Upper lobe of left lung (tissue), 6 donors: ENCODE measurements at regions not wholly inside any gene's neighbourhood (a gene's known extent, or its start where the extent isn't known, plus 50 kb on each side); places are given as distances from the start of the nearest gene placed in this dataset.

Source experiments
- ATAC-seq, 2 donors: fragments of 200-7000 bp; cut with Tn5 transposase; one replicate each; pipeline ENCODE4 v1.9.1; 2022; ENCODE audit warnings: mild to moderate bottlenecking in 2 of 2, moderate library complexity in 2 of 2; ENCODE audit not compliant: low FRiP score in 2 of 2
- DNase-seq, 2 donors: peaks; one replicate each; pipeline ENCODE4 v3.0.0-alpha.2; 2019 to 2020
- H3K27ac ChIP-seq, 4 donors: fragments of 200-600 bp; sonication (generic); one replicate each; pipeline ENCODE4 v1.5.1; 2016 to 2019
- H3K27me3 ChIP-seq, 4 donors: fragments of 200-600 bp; sonication (generic); one replicate each; pipeline ENCODE4 v1.5.1; 2017 to 2019
- H3K36me3 ChIP-seq, 4 donors: fragments of 200-600 bp; sonication (generic); one replicate each; pipeline ENCODE4 v1.5.1; 2016 to 2019
- H3K4me1 ChIP-seq, 4 donors: fragments of 200-600 bp; sonication (generic); one replicate each; pipeline ENCODE4 v1.5.1; 2018 to 2019
- H3K4me3 ChIP-seq, 4 donors: fragments of 200-600 bp; sonication (generic); one replicate each; pipeline ENCODE4 v1.5.1; 2017 to 2019; ENCODE audit warnings: mild to moderate bottlenecking in 2 of 4, moderate library complexity in 1 of 4
- H3K9me3 ChIP-seq, 4 donors: fragments of 200-600 bp; sonication (generic); one replicate each; pipeline ENCODE4 v1.5.1; 2018 to 2019
- CTCF ChIP-seq, 6 experiments: fragments of 450-650 bp in 4 of 6; fragments of 200-600 bp in 2 of 6; sonication (generic) in 2 of 6; IDR thresholded peaks; one replicate each; pipeline ENCODE4 v1.5.1; 2016 to 2019; ENCODE audit warnings: antibody characterized with exemption in 6 of 6
- EP300 ChIP-seq, 4 donors: sonication (generic); formaldehyde crosslinking; IDR thresholded peaks; one replicate each; pipeline ENCODE4 v1.5.1; 2017; ENCODE audit warnings: antibody characterized with exemption in 4 of 4, control low read depth in 2 of 4
- POLR2A ChIP-seq, 4 donors: fragments of 450-650 bp; IDR thresholded peaks; one replicate each; pipeline ENCODE4 v1.5.1; 2016 to 2017; ENCODE audit warnings: antibody characterized with exemption in 4 of 4, mild to moderate bottlenecking in 2 of 4
- POLR2AphosphoS5 ChIP-seq, 2 donors: sonication (generic); formaldehyde crosslinking; IDR thresholded peaks; one replicate each; pipeline ENCODE4 v1.5.1; 2017; ENCODE audit warnings: antibody characterized with exemption in 2 of 2
- WGBS, 2 donors: methylation state at CpG; one replicate each; pipeline ENCODE4 v1.1.5; 2017 to 2018; 5-methylcytosine and 5-hydroxymethylcytosine counted together
- donor health status: DM: no; HTN: no; CAD: no; lungs with moderate emphysema.
- donor health status: DM: no; HTN: yes; CAD: no; lungs with severe emphysema.

GRCh38 chr3:81249540-81250029 lies 511.9 kb downstream of the GBE1 start:
- no peak overlapping the region for H3K27ac ChIP-seq
- ATAC-seq (no peak), DNase-seq (no peak)
- H3K27me3 ChIP-seq, result no peaks in the 10 kb centered on the region
- no peaks in the 10 kb centered on the region for H3K9me3 ChIP-seq
- no peaks in the 10 kb centered on the region for H3K36me3 ChIP-seq
- TF ChIP-seq CTCF (IDR thresholded peaks at IDR 0.05) (no peak), POLR2A (IDR thresholded peaks at IDR 0.05) (no peak), EP300 (IDR thresholded peaks at IDR 0.05) (no peak), POLR2AphosphoS5 (IDR thresholded peaks at IDR 0.05) (no peak)
- no peak overlapping the region for H3K4me3 ChIP-seq
- WGBS, 2 donors, result 75 to 79% methylated on average over 1 of the region's 1 CpG
- no peaks in the 10 kb centered on the region for H3K4me1 ChIP-seq

- H3K9me3 ChIP-seq, result no peaks in the 10 kb centered on the region
- ATAC-seq, result no peak
- no peaks in the 10 kb centered on the region for H3K27me3 ChIP-seq
- H3K27ac ChIP-seq, result no peak overlapping the region
- H3K4me1 ChIP-seq, result no peaks in the 10 kb centered on the region
- H3K4me3 ChIP-seq, result no peak overlapping the region
- 55 to 60% methylated on average over 3 of the region's 3 CpGs for WGBS, 2 donors
- no peaks in the 10 kb centered on the region for H3K36me3 ChIP-seq
- no peak for TF ChIP-seq EP300 (IDR thresholded peaks at IDR 0.05)
- TF ChIP-seq CTCF (IDR thresholded peaks at IDR 0.05), result no peak
- DNase-seq, result no peak
Observed at GRCh38 chr3:81245501-81245900, 515.9 kb downstream of the GBE1 start.

- Histone ChIP-seq H3K9me3 (no peaks in the 10 kb centered on the region), H3K36me3 (no peaks in the 10 kb centered on the region), H3K4me3 (no peak overlapping the region), H3K27me3 (no peaks in the 10 kb centered on the region), H3K4me1 (no peaks in the 10 kb centered on the region), H3K27ac (no peak overlapping the region)
- DNase-seq, result no peak
- TF ChIP-seq POLR2AphosphoS5 (IDR thresholded peaks at IDR 0.05) (no peak), CTCF (IDR thresholded peaks at IDR 0.05) (no peak), EP300 (IDR thresholded peaks at IDR 0.05) (no peak), POLR2A (IDR thresholded peaks at IDR 0.05) (no peak)
- WGBS, 2 donors, result 58 to 78% methylated on average over 2 of the region's 2 CpGs
- peak in 1 of 2 donors; percentile 59 for ATAC-seq
Observed at GRCh38 chr3:81245043-81245442, 516.4 kb downstream of the GBE1 start.

- Histone ChIP-seq H3K36me3 (no peaks in the 10 kb centered on the region), H3K27me3 (no peaks in the 10 kb centered on the region), H3K9me3 (no peaks in the 10 kb centered on the region), H3K27ac (no peak overlapping the region), H3K4me1 (no peaks in the 10 kb centered on the region), H3K4me3 (no peak overlapping the region)
- no peak for ATAC-seq
- no peak for DNase-seq
- TF ChIP-seq CTCF (IDR thresholded peaks at IDR 0.05) (no peak), POLR2AphosphoS5 (IDR thresholded peaks at IDR 0.05) (no peak), EP300 (IDR thresholded peaks at IDR 0.05) (no peak), POLR2A (IDR thresholded peaks at IDR 0.05) (no peak)
- WGBS, 2 donors, result 92 to 94% methylated on average over 3 of the region's 3 CpGs
Observed at GRCh38 chr3:81244231-81244630, 517.2 kb downstream of the GBE1 start.

- no peaks in the 10 kb centered on the region for H3K9me3 ChIP-seq
- DNase-seq, result no peak
- peak in 1 of 6 experiments; percentile 8 for TF ChIP-seq CTCF (IDR thresholded peaks at IDR 0.05)
- TF ChIP-seq POLR2AphosphoS5 (IDR thresholded peaks at IDR 0.05), result no peak
Observed at GRCh38 chr3:81242871-81243270, 518.6 kb downstream of the GBE1 start.

More at GRCh38 chr3:81242871-81243270, 518.6 kb downstream of the GBE1 start:
- H3K4me1 ChIP-seq, result no peaks in the 10 kb centered on the region
- no peaks in the 10 kb centered on the region for H3K27me3 ChIP-seq
- H3K4me3 ChIP-seq, result no peak overlapping the region
- 35 to 50% methylated on average over 1 of the region's 1 CpG for WGBS, 2 donors
- no peaks in the 10 kb centered on the region for H3K36me3 ChIP-seq
- H3K27ac ChIP-seq, result no peak overlapping the region
- ATAC-seq, result no peak
